K562 (cell line): ENCODE measurements at regions not wholly inside any gene's neighbourhood (a gene's known extent, or its start where the extent isn't known, plus 50 kb on each side); places are given as distances from the start of the nearest gene placed in this dataset.

Source experiments
- CTCF ChIP-seq, 3 experiments: IDR thresholded peaks in 2 of 3; conservative IDR thresholded peaks in 1 of 3; 2 replicates each; pipeline ENCODE4 v1.5.1; 2011 to 2012; ENCODE audit warnings: low read length in 3 of 3, mild to moderate bottlenecking in 3 of 3, control low read depth in 2 of 3, improper control_type of control experiment in 1 of 3, inconsistent platforms in 1 of 3, low read depth in 1 of 3, mixed read lengths in 1 of 3, moderate library complexity in 1 of 3; ENCODE audit not compliant: insufficient read depth in 2 of 3
- NR2C2 ChIP-seq, 2 experiments: fragments of 200-800 bp in 1 of 2; sonication (Bioruptor generic) in 1 of 2; sonication (generic) in 1 of 2; formaldehyde crosslinking in 1 of 2; IDR thresholded peaks; 2 replicates each; pipeline versions ENCODE4 v1.6.1 to v1.8.0; 2016 to 2022; ENCODE audit warnings: mild to moderate bottlenecking in 1 of 2, missing compliant biosample characterization in 1 of 2, missing genetic modification characterization in 1 of 2, missing genetic modification reagents in 1 of 2
- SRF ChIP-seq, 2 experiments: fragments of 250-450, 450-650 bp in 1 of 2; sonication (Bioruptor Pico) in 1 of 2; sonication (generic) in 1 of 2; formaldehyde crosslinking; IDR thresholded peaks; 2 replicates each; pipeline versions ENCODE4 v1.5.0 to v1.5.1; 2020 to 2022; ENCODE audit warnings: mild to moderate bottlenecking in 1 of 2, missing genetic modification reagents in 1 of 2
- ZNF146 ChIP-seq: IDR thresholded peaks from one replicate; pipeline ENCODE4 v1.6.1; 2018; ENCODE audit warnings: missing compliant biosample characterization; ENCODE audit not compliant: unreplicated experiment
- ZNF609 ChIP-seq: sonication (generic); formaldehyde crosslinking; IDR thresholded peaks from 2 replicates; pipeline ENCODE4 v1.8.1; 2023; ENCODE audit warnings: missing genetic modification reagents, mild to moderate bottlenecking, borderline replicate concordance
- ZNF780A ChIP-seq: fragments of 250-450 bp; sonication (Bioruptor Pico); IDR thresholded peaks from 2 replicates; pipeline ENCODE4 v1.5.0; 2021; ENCODE audit warnings: mild to moderate bottlenecking

DNA sequence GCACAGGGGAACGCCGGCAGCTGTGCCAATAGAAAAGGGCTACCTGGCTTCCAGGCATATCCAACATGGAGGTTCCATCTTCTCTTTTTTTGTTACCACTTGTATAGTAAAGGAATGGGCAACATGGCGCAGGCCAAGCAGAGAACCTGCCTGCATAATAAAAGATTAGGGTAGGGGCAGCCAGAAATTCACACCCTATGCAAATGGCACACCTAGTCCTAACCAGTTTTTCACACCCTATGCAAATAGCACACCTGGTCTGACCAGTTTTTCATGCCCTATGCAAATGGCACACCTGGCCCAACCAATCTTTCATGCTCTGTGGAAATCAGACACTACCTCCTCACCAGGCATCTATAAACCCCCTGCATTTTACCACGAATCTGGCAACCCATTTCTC, 369.5 kb downstream of the IPMK start:
- TF ChIP-seq CTCF (IDR thresholded peaks at IDR 0.05 in 2 of 3, conservative IDR thresholded peaks at IDR 0.05 in 1 of 3; ENCODE audit: insufficient read depth in 2 of 3, low read depth in 1 of 3, low read length in 3 of 3) (no peak), SRF (CRISPR knock-in tag; IDR thresholded peaks at IDR 0.05) (no peak), ZNF146 (CRISPR knock-in tag) (no peak), ZNF609 (no peak), NR2C2 (CRISPR knock-in tag; IDR thresholded peaks at IDR 0.05) (no peak), NR2C2 (tag; IDR thresholded peaks at IDR 0.05) (no peak), ZNF780A (CRISPR knock-in tag) (no peak)
